Heart right ventricle (tissue), 16 donors: ENCODE measurements at regions not wholly inside any gene's neighbourhood (a gene's known extent, or its start where the extent isn't known, plus 50 kb on each side); places are given as distances from the start of the nearest gene placed in this dataset.

Experiments
- ATAC-seq, 8 donors: fragments of 200-7000 bp; cut with Tn5 transposase; one replicate each; pipeline ENCODE4 v1.9.1; 2020; ENCODE audit warnings: mild to moderate bottlenecking in 8 of 8, moderate library complexity in 8 of 8, moderate number of reproducible peaks in 1 of 8
- DNase-seq, 2 donors: peaks; one replicate each; pipeline ENCODE4 v3.0.0-alpha.2; 2020
- H3K27ac ChIP-seq, 10 donors: fragments of 200-600 bp; sonication (generic) in 2 of 10; one replicate each; pipeline versions ENCODE4 v1.5.0 to v1.8.0; 2020 to 2022; ENCODE audit warnings: mild to moderate bottlenecking in 3 of 10
- H3K27me3 ChIP-seq, 7 donors: fragments of 200-600 bp; one replicate each; pipeline ENCODE4 v1.8.0; 2021 to 2022; ENCODE audit warnings: mild to moderate bottlenecking in 2 of 7
- H3K36me3 ChIP-seq, 9 donors: fragments of 200-600 bp; sonication (generic) in 1 of 9; one replicate each; pipeline versions ENCODE4 v1.5.0 to v1.8.0; 2020 to 2022; ENCODE audit warnings: mild to moderate bottlenecking in 2 of 9
- H3K4me1 ChIP-seq, 9 donors: fragments of 200-600 bp; sonication (generic) in 1 of 9; one replicate each; pipeline versions ENCODE4 v1.5.0 to v1.8.0; 2020 to 2022; ENCODE audit warnings: mild to moderate bottlenecking in 4 of 9
- H3K4me3 ChIP-seq, 10 donors: fragments of 200-600 bp; sonication (generic) in 2 of 10; one replicate each; pipeline versions ENCODE4 v1.5.0 to v1.8.0; 2020 to 2022; ENCODE audit warnings: mild to moderate bottlenecking in 7 of 10, moderate library complexity in 2 of 10
- H3K9me3 ChIP-seq, 11 donors: fragments of 200-600 bp in 10 of 11; sonication (generic) in 2 of 11; one replicate each; pipeline versions ENCODE4 v1.5.0 to v1.8.0; 2013 to 2022; ENCODE audit warnings: mild to moderate bottlenecking in 2 of 11, control low read depth in 1 of 11, moderate library complexity in 1 of 11
- WGBS, 2 donors: extraction: QIAGEN DNeasy Blood & Tissue Kit; methylation state at CpG; one replicate each; pipeline ENCODE4 v1.1.7; 2013; ENCODE audit warnings: inconsistent platforms in 1 of 2; 5-methylcytosine and 5-hydroxymethylcytosine counted together
- intact Hi-C, 10 donors: fragments of 100-400 bp; cut with DNase I; formaldehyde crosslinking; loops; one replicate each; pipeline versions ENCODE4 v1.11.1 to v1.14.2; 2022
- TF ChIP-seq, protein P1 (sequence below), 9 donors: fragments of 200-600 bp; sonication (generic) in 2 of 9; IDR thresholded peaks; one replicate each; pipeline versions ENCODE4 v1.5.0 to v1.8.0; 2021 to 2022; ENCODE audit warnings: antibody characterized with exemption in 9 of 9, mild to moderate bottlenecking in 5 of 9, moderate library complexity in 1 of 9
- donor health status: Arrhythmogenic right ventricular cardiomyopathy.
- donor health status: ischemic (EF 13 %, LVEDD 7.1; RV severe dilation, severe dysfunction).
- donor health status: healthy with polysubstance abuse.
- donor health status: DM: no; HTN: yes; CAD: no.
- donor health status: DM: no; HTN: no; CAD: no.
- donor health status: ischemic (EF 25% LVEDD 6.9; RV normal size, moderate dysfunction).
- donor health status: ischemic (EF 25% LVEDD 5.7; RV mildly dilated, moderate dysfunction).
- donor health status: healthy.
- donor health status: DM: yes; HTN: yes; CAD: no.
- donor health status: Ischemic cardiomyopathy.
- donor health status: ischemic (EF 35%, LVEDD 5.7; RV mildly dilated, moderate dysfunction).
- donor health status: nonischemic (EF 11% LVEDD 7.7; RV severe dilation, severe dysfunction).
- donor health status: DM: yes; HTN: yes; CAD: no.
- donor health status: PGD.
- donor health status: ischemic (EF 29% LVEDD 5.4; RV normal size, mild dysfunction).
- donor health status: nonischemic (EF 23%, LVEDD 6.1; RV moderate dilation, normal function).

DNA sequence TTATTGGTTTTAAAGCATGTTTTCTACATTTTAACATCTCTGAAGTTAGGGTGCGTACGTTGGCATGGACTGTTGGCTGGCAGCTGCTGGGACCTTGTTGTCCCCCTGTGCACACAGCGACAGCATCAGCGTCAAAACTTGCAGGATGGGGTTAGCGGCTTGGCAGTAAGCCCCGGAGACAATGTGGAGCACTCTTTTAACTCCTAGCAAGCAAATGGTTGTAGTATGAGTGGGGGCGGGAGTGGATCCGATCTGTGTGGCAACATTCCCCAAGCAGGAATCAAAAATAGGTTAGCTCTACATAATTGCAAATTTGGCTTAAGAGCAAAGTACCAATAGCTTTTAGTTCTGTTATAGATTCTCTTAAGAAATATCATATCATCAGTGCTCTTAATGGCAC is 70.1 kb downstream of the NRN1 start:
- ATAC-seq, result no peak
- peaks cover 0 to 17% (median 9%) of the 10 kb centered on the region in 9 donors for H3K4me1 ChIP-seq
- TF ChIP-seq, protein P1, sequence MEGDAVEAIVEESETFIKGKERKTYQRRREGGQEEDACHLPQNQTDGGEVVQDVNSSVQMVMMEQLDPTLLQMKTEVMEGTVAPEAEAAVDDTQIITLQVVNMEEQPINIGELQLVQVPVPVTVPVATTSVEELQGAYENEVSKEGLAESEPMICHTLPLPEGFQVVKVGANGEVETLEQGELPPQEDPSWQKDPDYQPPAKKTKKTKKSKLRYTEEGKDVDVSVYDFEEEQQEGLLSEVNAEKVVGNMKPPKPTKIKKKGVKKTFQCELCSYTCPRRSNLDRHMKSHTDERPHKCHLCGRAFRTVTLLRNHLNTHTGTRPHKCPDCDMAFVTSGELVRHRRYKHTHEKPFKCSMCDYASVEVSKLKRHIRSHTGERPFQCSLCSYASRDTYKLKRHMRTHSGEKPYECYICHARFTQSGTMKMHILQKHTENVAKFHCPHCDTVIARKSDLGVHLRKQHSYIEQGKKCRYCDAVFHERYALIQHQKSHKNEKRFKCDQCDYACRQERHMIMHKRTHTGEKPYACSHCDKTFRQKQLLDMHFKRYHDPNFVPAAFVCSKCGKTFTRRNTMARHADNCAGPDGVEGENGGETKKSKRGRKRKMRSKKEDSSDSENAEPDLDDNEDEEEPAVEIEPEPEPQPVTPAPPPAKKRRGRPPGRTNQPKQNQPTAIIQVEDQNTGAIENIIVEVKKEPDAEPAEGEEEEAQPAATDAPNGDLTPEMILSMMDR (IDR thresholded peaks at IDR 0.05), result no peak
- peaks cover 0 to 15% (median 0%) of the 10 kb centered on the region in 11 donors for H3K9me3 ChIP-seq
- 81 to 82% methylated on average over 8 of the region's 8 CpGs for WGBS, 2 donors
- H3K4me3 ChIP-seq, result no peak overlapping the region
- intact Hi-C loops, result no loop called here
- no peak overlapping the region for H3K27ac ChIP-seq
- no peaks in the 10 kb centered on the region for H3K36me3 ChIP-seq
- no peak for DNase-seq
- peaks cover 0 to 7% (median 2%) of the 10 kb centered on the region in 7 donors for H3K27me3 ChIP-seq

DNA sequence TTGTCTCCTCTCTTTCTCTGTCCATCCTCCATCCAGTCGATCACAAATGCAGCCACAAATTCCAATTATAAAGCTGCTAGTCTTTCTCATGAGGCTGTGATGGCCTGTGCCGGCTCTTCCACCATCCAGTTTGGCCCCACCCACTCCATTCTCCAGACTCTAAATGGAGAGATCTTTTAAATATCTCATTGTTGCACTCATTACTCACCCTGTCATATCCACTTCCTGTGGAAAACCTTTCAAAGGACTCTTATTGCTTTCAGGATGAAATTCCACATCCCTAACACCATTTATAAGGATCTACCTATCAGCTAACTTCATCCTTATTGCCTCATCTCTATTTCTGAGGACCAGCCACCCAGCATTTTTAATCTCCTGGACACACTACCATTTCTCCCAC is 70.6 kb downstream of the NRN1 start:
- no peak overlapping the region for H3K27ac ChIP-seq
- intact Hi-C loops, result no loop called here
- ATAC-seq, result no peak
- peaks cover 0 to 14% (median 9%) of the 10 kb centered on the region in 9 donors for H3K4me1 ChIP-seq
- DNase-seq, result no peak
- TF ChIP-seq, protein P1 (IDR thresholded peaks at IDR 0.05), result no peak
- peaks cover 0 to 10% (median 2%) of the 10 kb centered on the region in 7 donors for H3K27me3 ChIP-seq
- H3K4me3 ChIP-seq, result no peak overlapping the region
- WGBS, 2 donors, result 67 to 72% methylated on average over 2 of the region's 2 CpGs
- H3K36me3 ChIP-seq, result no peaks in the 10 kb centered on the region
- peaks cover 0 to 15% (median 0%) of the 10 kb centered on the region in 11 donors for H3K9me3 ChIP-seq

DNA sequence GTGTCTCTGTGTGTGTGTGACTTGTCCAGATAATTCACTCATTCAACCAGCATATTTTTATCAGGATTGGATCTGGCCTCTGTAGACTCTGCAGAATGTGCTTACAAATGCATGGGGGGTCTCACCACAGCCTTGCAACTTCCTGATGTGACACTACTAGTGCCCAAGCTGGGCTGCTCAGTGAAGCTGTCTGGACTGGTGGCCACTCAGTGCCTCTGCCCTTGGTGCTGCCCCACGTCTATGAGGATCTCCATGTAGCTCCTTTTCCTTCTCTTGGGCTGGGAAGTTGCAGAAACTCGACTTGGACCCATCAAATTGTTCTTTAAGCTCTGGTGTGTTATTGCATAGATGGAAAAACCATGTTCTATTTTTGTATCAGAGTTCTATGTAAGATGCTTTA is 75.8 kb downstream of the NRN1 start:
- DNase-seq, result no peak
- no peak overlapping the region for H3K27ac ChIP-seq
- H3K9me3 ChIP-seq, result peaks cover 0 to 26% (median 0%) of the 10 kb centered on the region in 11 donors
- TF ChIP-seq, protein P1 (IDR thresholded peaks at IDR 0.05), result no peak
- intact Hi-C loops, result no loop called here
- no peak for ATAC-seq
- H3K4me3 ChIP-seq, result no peak overlapping the region
- WGBS, 2 donors, result 48 to 50% methylated on average over 2 of the region's 2 CpGs
- no peaks in the 10 kb centered on the region for H3K36me3 ChIP-seq
- H3K27me3 ChIP-seq, result peaks cover 0 to 16% (median 7%) of the 10 kb centered on the region in 7 donors
- no peaks in the 10 kb centered on the region for H3K4me1 ChIP-seq

DNA sequence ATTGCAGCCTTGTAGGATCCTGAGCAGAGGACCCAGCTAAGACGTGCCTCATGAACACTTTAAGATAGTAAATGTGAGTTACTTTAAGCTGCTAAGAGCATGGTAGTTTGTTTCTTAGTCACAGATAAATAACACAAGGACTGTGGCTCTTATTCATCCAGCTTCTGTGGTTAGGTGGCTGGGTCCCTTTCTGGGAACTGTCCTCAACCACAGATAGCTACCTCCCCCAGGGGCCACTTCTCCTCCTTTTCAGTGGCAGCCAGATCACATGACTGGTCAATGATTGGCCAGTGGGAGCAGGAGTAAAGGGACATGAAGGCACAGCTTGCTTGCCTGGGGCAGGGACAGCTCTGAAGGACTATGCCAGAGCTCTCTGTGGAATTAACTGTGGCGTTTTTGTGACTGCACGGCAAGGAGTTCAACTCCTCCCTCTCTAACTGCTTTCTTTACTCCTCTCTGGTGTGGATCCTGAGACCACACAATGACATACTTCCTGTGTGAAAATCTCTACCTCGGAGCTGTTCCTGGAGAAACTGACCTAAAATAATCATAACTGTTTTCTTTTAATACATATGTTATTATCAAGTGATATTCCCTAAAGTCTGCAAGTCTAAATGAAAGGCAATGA is 76.5 kb downstream of the NRN1 start:
- TF ChIP-seq, protein P1 (IDR thresholded peaks at IDR 0.05), result no peak
- no peak overlapping the region for H3K4me3 ChIP-seq
- H3K9me3 ChIP-seq, result peaks cover 0 to 33% (median 0%) of the 10 kb centered on the region in 11 donors
- ATAC-seq (no peak), DNase-seq (no peak)
- H3K27me3 ChIP-seq, result peaks cover 0 to 16% (median 7%) of the 10 kb centered on the region in 7 donors
- H3K36me3 ChIP-seq, result no peaks in the 10 kb centered on the region
- no peaks in the 10 kb centered on the region for H3K4me1 ChIP-seq
- intact Hi-C loops, result no loop called here
- no peak overlapping the region for H3K27ac ChIP-seq
- WGBS, 2 donors, result 49 to 64% methylated on average over 4 of the region's 4 CpGs
